Prostate gland (tissue), 2 donors: ENCODE measurements at regions not wholly inside any gene's neighbourhood (a gene's known extent, or its start where the extent isn't known, plus 50 kb on each side); places are given as distances from the start of the nearest gene placed in this dataset.

Source experiments
- CTCF ChIP-seq, 4 experiments: fragments of 200-600 bp in 2 of 4; fragments of 450-650 bp in 2 of 4; sonication (generic) in 2 of 4; IDR thresholded peaks; 1 replicate in 3 of 4; 2 replicates in 1 of 4; pipeline ENCODE4 v1.5.1; 2016 to 2019; ENCODE audit warnings: antibody characterized with exemption in 4 of 4, mild to moderate bottlenecking in 2 of 4, moderate library complexity in 2 of 4
- POLR2A ChIP-seq: fragments of 450-650 bp; IDR thresholded peaks from one replicate; pipeline ENCODE4 v1.6.1; 2016; ENCODE audit warnings: antibody characterized with exemption, mild to moderate bottlenecking
- POLR2AphosphoS5 ChIP-seq: sonication (generic); formaldehyde crosslinking; IDR thresholded peaks from one replicate; pipeline ENCODE4 v1.6.1; 2017; ENCODE audit warnings: antibody characterized with exemption

- no peak for TF ChIP-seq CTCF (IDR thresholded peaks at IDR 0.05)
- no peak for TF ChIP-seq POLR2A
- TF ChIP-seq POLR2AphosphoS5: no peak
These were observed 175.4 kb downstream of the GNAI1 start for GRCh38 chr7:80309971-80310549.
